GM12865 (cell line): ENCODE measurements at regions not wholly inside any gene's neighbourhood (a gene's known extent, or its start where the extent isn't known, plus 50 kb on each side); places are given as distances from the start of the nearest gene placed in this dataset.

Source experiments
- DNase-seq: peaks from one replicate; pipeline ENCODE4 v3.0.0; 2010; ENCODE audit warnings: low read depth
- H3K4me3 ChIP-seq: 2 replicates; pipeline ENCODE4 v1.5.1; 2011; ENCODE audit warnings: mild to moderate bottlenecking, low read depth, low read length, control low read depth
- TF ChIP-seq, protein P1 (sequence below): IDR thresholded peaks from 2 replicates; pipeline ENCODE4 v1.5.1; 2011; ENCODE audit warnings: low read length, control low read depth, low read depth, inconsistent platforms; ENCODE audit not compliant: insufficient read depth; ENCODE audit errors: missing control alignments

DNA sequence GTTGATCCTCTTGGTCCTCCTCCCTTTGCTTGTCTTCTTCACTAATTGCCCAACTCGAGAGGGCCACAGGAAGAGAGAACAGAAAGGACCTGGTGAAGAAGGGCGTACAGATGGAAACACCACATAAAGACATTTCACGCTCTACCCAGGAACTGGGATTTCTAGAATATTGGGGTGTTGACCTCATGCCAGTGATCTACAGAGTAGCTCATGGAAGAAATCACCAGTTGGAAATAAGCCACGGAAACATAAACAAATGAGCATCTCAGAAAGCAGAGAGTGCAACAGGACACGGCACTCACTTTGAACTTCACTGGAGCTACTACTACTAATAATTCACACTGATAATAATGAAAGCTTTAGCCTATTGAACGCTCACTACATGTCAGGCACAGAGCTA is 84.6 kb upstream of the ARHGEF3 start:
- DNase-seq, result no peak
- TF ChIP-seq, protein P1, sequence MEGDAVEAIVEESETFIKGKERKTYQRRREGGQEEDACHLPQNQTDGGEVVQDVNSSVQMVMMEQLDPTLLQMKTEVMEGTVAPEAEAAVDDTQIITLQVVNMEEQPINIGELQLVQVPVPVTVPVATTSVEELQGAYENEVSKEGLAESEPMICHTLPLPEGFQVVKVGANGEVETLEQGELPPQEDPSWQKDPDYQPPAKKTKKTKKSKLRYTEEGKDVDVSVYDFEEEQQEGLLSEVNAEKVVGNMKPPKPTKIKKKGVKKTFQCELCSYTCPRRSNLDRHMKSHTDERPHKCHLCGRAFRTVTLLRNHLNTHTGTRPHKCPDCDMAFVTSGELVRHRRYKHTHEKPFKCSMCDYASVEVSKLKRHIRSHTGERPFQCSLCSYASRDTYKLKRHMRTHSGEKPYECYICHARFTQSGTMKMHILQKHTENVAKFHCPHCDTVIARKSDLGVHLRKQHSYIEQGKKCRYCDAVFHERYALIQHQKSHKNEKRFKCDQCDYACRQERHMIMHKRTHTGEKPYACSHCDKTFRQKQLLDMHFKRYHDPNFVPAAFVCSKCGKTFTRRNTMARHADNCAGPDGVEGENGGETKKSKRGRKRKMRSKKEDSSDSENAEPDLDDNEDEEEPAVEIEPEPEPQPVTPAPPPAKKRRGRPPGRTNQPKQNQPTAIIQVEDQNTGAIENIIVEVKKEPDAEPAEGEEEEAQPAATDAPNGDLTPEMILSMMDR, result no peak
- H3K4me3 ChIP-seq, result no peak overlapping the region

DNA sequence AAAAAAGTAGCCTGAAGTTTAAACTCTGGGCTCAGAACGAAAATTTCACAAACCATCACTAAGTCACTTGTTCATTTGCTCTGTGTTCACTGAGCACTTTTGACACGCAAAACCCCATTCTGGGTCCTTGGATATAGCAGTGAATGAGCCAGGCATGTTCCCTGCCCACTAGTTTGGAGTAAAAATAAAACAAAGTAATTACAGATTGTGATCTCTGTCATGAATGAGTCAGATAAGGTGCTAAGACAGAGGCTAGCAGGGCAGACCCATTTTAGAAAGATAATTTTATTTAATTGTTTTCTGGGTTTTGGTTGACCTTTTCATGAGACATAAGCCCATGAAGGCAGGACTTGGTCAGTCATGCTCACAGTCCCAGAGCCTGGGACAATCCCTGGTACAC is 84.1 kb upstream of the ARHGEF3 start:
- TF ChIP-seq, protein P1, result no peak
- no peak for DNase-seq
- H3K4me3 ChIP-seq, result no peak overlapping the region

DNA sequence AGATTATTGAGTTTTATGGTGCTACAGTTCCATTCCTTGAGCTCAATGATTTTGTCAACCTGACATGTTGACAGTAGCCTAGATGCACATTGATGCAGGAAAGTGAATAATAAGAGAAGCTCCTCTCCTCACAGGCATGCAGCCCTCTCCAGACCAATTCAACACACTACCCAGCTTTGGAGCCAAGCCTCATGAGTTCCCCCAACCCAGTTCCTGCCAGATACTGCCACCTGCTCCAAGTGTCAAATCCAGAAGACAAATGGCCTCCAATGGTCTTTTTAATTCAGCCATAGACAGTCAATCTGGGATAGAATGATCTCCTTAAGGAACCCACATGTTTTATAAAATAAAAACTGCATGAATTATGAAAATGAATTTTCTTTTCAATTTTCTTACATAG is 83.7 kb upstream of the ARHGEF3 start:
- no peak for DNase-seq
- TF ChIP-seq, protein P1, result no peak
- no peak overlapping the region for H3K4me3 ChIP-seq

DNA sequence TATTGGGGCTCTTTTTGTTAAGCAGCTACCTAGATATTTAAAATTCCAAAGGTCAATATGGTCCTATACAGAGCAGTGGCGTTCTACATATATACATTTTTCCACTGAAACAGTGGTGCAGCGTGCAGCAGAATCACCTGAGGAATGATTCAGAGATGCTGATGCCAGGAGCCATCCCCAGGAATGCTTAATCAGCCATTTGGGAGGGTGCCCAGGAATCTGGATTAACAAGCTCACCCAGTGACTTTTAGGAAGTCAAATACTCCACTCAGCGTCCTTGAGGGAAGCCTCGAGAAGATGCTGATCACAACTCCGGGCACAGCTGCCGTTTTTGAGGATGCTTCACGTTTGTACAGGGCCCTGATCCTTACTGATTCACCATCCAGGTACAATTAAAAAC is 82.6 kb upstream of the ARHGEF3 start:
- TF ChIP-seq, protein P1, result no peak
- DNase-seq, result no peak
- no peak overlapping the region for H3K4me3 ChIP-seq

DNA sequence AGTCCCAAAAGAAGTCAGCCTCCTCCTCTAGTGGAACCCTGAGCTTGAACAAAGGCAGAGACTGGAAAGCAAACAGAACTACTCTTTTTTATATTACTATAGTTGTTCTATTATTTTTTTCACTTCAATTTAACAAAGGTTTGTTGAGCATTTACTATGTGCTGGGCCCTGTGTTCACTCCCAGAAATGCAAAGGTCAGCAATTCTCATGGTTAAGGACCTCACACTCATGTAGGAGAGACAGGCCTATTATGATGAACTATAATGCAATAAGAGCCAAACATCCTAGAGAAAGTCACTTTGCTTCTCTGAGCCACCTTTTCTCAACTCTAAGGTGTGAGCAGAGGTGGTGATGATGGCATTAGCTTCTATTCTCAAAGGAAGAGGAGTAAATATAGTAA is 82.1 kb upstream of the ARHGEF3 start:
- TF ChIP-seq, protein P1, result no peak
- H3K4me3 ChIP-seq, result no peak overlapping the region
- no peak for DNase-seq

DNA sequence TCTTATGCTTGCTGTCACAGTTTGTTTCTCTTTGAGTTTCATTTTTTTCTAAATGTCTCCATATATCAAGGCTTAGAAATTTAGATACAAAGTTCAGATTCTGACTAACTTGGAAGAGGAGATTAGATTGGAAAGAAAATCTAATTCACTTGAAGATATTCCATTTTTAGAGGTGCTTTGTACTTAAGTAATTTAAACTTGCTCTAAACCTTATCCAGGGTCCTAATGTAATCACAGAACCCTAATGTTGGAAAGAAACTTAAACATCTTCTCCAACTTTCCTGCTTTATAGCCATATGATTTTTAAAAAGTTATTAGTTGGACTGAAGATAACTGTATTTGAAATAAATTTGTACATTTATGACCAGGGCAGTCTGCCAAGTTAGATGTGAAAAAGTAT is 81.1 kb upstream of the ARHGEF3 start:
- H3K4me3 ChIP-seq, result no peak overlapping the region
- TF ChIP-seq, protein P1, result no peak
- no peak for DNase-seq

DNA sequence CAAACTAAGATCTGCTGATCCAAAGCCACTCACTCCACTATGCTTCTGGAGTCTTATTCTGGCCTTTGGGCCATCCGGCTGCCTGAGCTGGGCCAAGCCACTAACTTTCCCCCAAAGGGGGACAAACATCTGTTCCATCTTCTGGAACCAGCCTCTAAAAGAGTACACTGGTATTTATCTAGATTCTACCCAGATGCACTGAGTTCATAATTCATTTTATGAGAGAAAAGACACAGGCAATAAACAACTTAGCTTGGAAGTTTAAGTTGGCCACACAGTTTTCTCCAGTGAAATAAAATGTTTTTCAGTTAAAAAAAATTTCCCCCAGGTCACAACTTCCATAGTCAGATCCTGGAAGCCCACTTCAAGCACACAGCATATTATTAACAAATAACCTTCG is 80.1 kb upstream of the ARHGEF3 start:
- DNase-seq, result no peak
- TF ChIP-seq, protein P1, result no peak

More for the DNA sequence above, 80.1 kb upstream of the ARHGEF3 start:
- H3K4me3 ChIP-seq, result no peak overlapping the region
